HepG2 (cell line): ENCODE measurements at regions not wholly inside any gene's neighbourhood (a gene's known extent, or its start where the extent isn't known, plus 50 kb on each side); places are given as distances from the start of the nearest gene placed in this dataset.
A peak's percentile ranks its signal among the peaks of the same experiment; 100 is the strongest.

ENCODE experiments used
- ATAC-seq: fragments of 200-7000 bp; cut with Tn5 transposase; 3 replicates; pipeline ENCODE4 v1.9.1; 2020; ENCODE audit warnings: mild to moderate bottlenecking, moderate library complexity
- BruUV-seq: library from RNA; stranded (reverse); fragments of 400-500 nt; replicated peaks from 2 replicates; lab custom pipeline; 2021; lab: Mats Ljungman, UMichigan
- CTCF ChIA-PET: fragments of 300-600 bp; formaldehyde crosslinking; extraction: SDS; loops from one replicate; lab custom pipeline; 2021; ENCODE audit warnings: low total read pairs, inconsistent platforms, low intra/inter-chr PET ratio; lab: Yijun Ruan, JAX
- POLR2A ChIA-PET: fragments of 350-600 bp; sonication (Branson Sonifier 250); formaldehyde crosslinking; loops from one replicate; lab custom pipeline; 2020; ENCODE audit warnings: antibody characterized with exemption, inconsistent platforms; lab: Yijun Ruan, JAX
- DNase-seq: peaks from one replicate; pipeline ENCODE4 v3.0.0-alpha.2; 2015; ENCODE audit warnings: low spot score
- FAIRE-seq: peaks from 3 replicates; lab custom pipeline; 2011; peaks lifted over from hg19 to GRCh38; lab: Jason Lieb, UNC
- H2AFZ ChIP-seq: one replicate; pipeline ENCODE4 v1.6.1; 2011; ENCODE audit warnings: low read length, inconsistent platforms
- H3K27ac ChIP-seq: fragments of 300-600 bp; 3 replicates; pipeline ENCODE4 v1.8.0; 2011; ENCODE audit warnings: mixed run types, mild to moderate bottlenecking, mixed read lengths, low read length, inconsistent platforms; ENCODE audit not compliant: insufficient read depth; ENCODE audit errors: extremely low read length
- H3K27me3 ChIP-seq, 2 experiments: fragments of 200-600 bp in 1 of 2; 2 replicates in 1 of 2; 3 replicates in 1 of 2; pipeline versions ENCODE4 v1.6.0 to v1.8.0; 2011; ENCODE audit warnings: low read length in 2 of 2, mild to moderate bottlenecking in 2 of 2, moderate library complexity in 2 of 2, inconsistent platforms in 1 of 2; ENCODE audit not compliant: insufficient read depth in 2 of 2, control insufficient read depth in 1 of 2
- H3K36me3 ChIP-seq, 2 experiments: fragments of 200-600 bp in 1 of 2; replicated peaks in 1 of 2; 2 replicates in 1 of 2; 3 replicates in 1 of 2; pipeline versions ENCODE4 v1.5.1 to v1.8.0; 2011; ENCODE audit warnings: low read length in 2 of 2, inconsistent platforms in 1 of 2; ENCODE audit not compliant: insufficient read depth in 2 of 2, control insufficient read depth in 1 of 2
- H3K4me1 ChIP-seq: 2 replicates; pipeline ENCODE4 v1.5.1; 2012; ENCODE audit warnings: low read length, inconsistent platforms; ENCODE audit not compliant: insufficient read depth
- H3K4me2 ChIP-seq: 2 replicates; pipeline ENCODE4 v1.6.0; 2011; ENCODE audit warnings: low read depth, low read length, inconsistent platforms
- H3K4me3 ChIP-seq, 3 experiments: fragments of 200-600 bp in 1 of 3; sonication (generic), shearing (Covaris generic) in 1 of 3; replicated peaks in 1 of 3; 2 replicates each; pipeline ENCODE4 v1.5.1; 2011 to 2016; ENCODE audit warnings: low read length in 3 of 3, inconsistent platforms in 2 of 3, low read depth in 2 of 3, mild to moderate bottlenecking in 2 of 3, control low read depth in 1 of 3, mixed read lengths in 1 of 3; ENCODE audit not compliant: insufficient read depth in 1 of 3
- H3K79me2 ChIP-seq: one replicate; pipeline ENCODE4 v1.6.1; 2011; ENCODE audit warnings: low read length, inconsistent platforms; ENCODE audit not compliant: insufficient read depth
- H3K9ac ChIP-seq: 2 replicates; pipeline ENCODE4 v1.6.0; 2011; ENCODE audit warnings: mild to moderate bottlenecking, low read depth, low read length, inconsistent platforms; ENCODE audit not compliant: insufficient read depth
- H3K9me3 ChIP-seq: 2 replicates; pipeline ENCODE4 v1.5.1; 2012; ENCODE audit warnings: mild to moderate bottlenecking, low read length
- H4K20me1 ChIP-seq: 2 replicates; pipeline ENCODE4 v1.6.0; 2011; ENCODE audit warnings: inconsistent platforms, mild to moderate bottlenecking, low read length, moderate library complexity; ENCODE audit not compliant: insufficient read depth
- CEBPB ChIP-seq: IDR thresholded peaks from 2 replicates; pipeline ENCODE4 v1.6.1; 2011; ENCODE audit warnings: low read depth, low read length, improper control_type of control experiment, borderline replicate concordance
- NRL ChIP-seq: sonication (generic); formaldehyde crosslinking; IDR thresholded peaks from 2 replicates; pipeline ENCODE4 v1.5.0; 2020; ENCODE audit warnings: missing genetic modification reagents, mild to moderate bottlenecking, moderate library complexity, borderline replicate concordance
- REXO4 ChIP-seq: sonication (generic); formaldehyde crosslinking; IDR thresholded peaks from 2 replicates; pipeline ENCODE4 v1.8.0; 2022; ENCODE audit warnings: missing genetic modification reagents, mild to moderate bottlenecking, borderline replicate concordance
- RNF219 ChIP-seq: sonication (generic); formaldehyde crosslinking; IDR thresholded peaks from 2 replicates; pipeline ENCODE4 v1.5.0; 2020; ENCODE audit warnings: mild to moderate bottlenecking, missing genetic modification reagents
- RORA ChIP-seq: sonication (generic); formaldehyde crosslinking; IDR thresholded peaks from 2 replicates; pipeline ENCODE4 v1.5.0; 2020; ENCODE audit warnings: mild to moderate bottlenecking, missing genetic modification reagents, moderate library complexity
- ZNF282 ChIP-seq: fragments of 450-650 bp; IDR thresholded peaks from 2 replicates; pipeline ENCODE4 v1.6.1; 2018; ENCODE audit not compliant: partially characterized antibody
- WGBS: methylation state at CpG from one replicate; pipeline ENCODE4 v1.1.6; 2017; ENCODE audit warnings: low lambda C conversion rate; 5-methylcytosine and 5-hydroxymethylcytosine counted together
- in situ Hi-C: cut with HindIII; loops from 2 replicates; pipeline ENCODE4 v1.10.0; 2017; ENCODE audit warnings: low pct_unique_long_range_greater_than_20kb; ENCODE audit not compliant: extremely low pct_ligation_motif_present
- intact Hi-C: fragments of 100-400 bp; cut with micrococcal nuclease; formaldehyde crosslinking; loops from one replicate; pipeline ENCODE4 v1.10.0; 2022; ENCODE audit not compliant: unreplicated experiment

GRCh38 chr2:190802129-190802528 lies 78.5 kb upstream of the GLS start (continued):
- no peak for TF ChIP-seq REXO4 (CRISPR knock-in tag)

GRCh38 chr2:190802626-190803209 lies 77.9 kb upstream of the GLS start:
- Histone ChIP-seq H3K9ac (no peak overlapping the region), H4K20me1 (no peaks in the 10 kb centered on the region), H3K27ac (no peak overlapping the region), H3K79me2 (peaks cover 10% of the 10 kb centered on the region), H3K4me3 (no peak overlapping the region), H3K36me3 (no peaks in the 10 kb centered on the region; a peak in 1 of 5 replicates), H3K4me1 (peaks cover 38% of the 10 kb centered on the region), H3K27me3 (no peaks in the 10 kb centered on the region), H3K4me2 (no peak overlapping the region), H3K9me3 (no peaks in the 10 kb centered on the region), H2AFZ (no peak overlapping the region)
- 91% methylated on average over 1 of the region's 1 CpG for WGBS
- TF ChIP-seq CEBPB = 0 out of 2 replicates have a peak, but pooled peaks have one; percentile 21
- no peak for TF ChIP-seq ZNF282
- TF ChIP-seq RORA (CRISPR knock-in tag) = no peak
- TF ChIP-seq RNF219 (CRISPR knock-in tag) = no peak
- TF ChIP-seq NRL = no peak
- DNase-seq = no peak
- in situ Hi-C loops (no loop called here), intact Hi-C loops (loop anchor here (10.0 kb wide), 1 partner anchor 268 kb away; the partner anchor contains the start of gene NEMP2)
- ChIA-PET CTCF (no interaction called here), POLR2A (interaction anchor here (1.0 kb wide), 1 partner anchor 79 kb away, joined by 3 read pairs; no protein-coding TSS in a partner anchor)
- no TSS peak for BruUV-seq
- FAIRE-seq = no peak
- ATAC-seq = no peak
